ENCODE measurements at regions not wholly inside any gene's neighbourhood (a gene's known extent, or its start where the extent isn't known, plus 50 kb on each side); places are given as distances from the start of the nearest gene placed in this dataset.

- TF ChIP-seq, protein P1, sequence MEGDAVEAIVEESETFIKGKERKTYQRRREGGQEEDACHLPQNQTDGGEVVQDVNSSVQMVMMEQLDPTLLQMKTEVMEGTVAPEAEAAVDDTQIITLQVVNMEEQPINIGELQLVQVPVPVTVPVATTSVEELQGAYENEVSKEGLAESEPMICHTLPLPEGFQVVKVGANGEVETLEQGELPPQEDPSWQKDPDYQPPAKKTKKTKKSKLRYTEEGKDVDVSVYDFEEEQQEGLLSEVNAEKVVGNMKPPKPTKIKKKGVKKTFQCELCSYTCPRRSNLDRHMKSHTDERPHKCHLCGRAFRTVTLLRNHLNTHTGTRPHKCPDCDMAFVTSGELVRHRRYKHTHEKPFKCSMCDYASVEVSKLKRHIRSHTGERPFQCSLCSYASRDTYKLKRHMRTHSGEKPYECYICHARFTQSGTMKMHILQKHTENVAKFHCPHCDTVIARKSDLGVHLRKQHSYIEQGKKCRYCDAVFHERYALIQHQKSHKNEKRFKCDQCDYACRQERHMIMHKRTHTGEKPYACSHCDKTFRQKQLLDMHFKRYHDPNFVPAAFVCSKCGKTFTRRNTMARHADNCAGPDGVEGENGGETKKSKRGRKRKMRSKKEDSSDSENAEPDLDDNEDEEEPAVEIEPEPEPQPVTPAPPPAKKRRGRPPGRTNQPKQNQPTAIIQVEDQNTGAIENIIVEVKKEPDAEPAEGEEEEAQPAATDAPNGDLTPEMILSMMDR (conservative IDR thresholded peaks at IDR 0.05): no peak
- no peak overlapping the region for H3K27ac ChIP-seq
Measured at GRCh38 chr5:162654661-162655405, 587.3 kb downstream of the GABRG2 start.

DNA sequence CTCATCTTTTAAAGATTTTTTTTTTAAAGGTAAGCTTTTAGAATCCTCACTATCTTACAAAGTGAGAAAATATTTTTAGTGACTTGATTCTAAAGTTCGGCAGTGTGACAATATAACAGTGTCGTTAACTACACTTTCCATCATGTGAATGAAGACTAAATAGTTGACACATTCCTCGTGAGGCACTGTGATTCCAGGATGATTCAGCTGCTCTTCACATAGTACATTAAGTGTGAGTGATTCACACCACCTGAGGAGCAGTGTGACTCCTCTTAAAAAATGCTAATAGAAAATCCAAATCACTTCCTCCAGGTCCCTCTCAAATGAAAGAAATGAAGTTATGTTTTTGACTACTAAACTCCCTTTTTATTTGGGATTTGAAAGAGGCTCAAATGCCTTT, 589.5 kb downstream of the GABRG2 start:
- TF ChIP-seq, protein P1 (conservative IDR thresholded peaks at IDR 0.05): no peak
- H3K27ac ChIP-seq: no peak overlapping the region

DNA sequence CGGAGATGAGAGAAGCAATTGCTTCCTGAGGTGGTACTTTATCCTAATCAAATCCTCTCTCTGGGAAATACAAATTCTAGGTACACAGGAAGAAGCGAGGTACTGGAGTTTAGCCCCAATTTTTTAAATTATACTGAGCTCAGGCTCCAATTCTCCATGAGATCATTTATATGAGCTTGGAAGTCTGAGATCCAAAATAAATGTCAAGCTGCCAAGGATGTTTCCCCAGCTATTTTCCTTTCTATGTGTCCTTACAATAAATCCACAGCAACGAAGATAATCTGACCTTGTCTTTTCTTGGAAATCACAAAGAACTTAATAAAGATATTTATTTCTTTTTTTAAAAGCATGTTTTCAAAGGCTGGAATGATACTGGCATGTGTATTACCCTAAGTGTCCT, 597.3 kb downstream of the GABRG2 start:
- H3K27ac ChIP-seq: no peak overlapping the region
- TF ChIP-seq, protein P1 (conservative IDR thresholded peaks at IDR 0.05): no peak

DNA sequence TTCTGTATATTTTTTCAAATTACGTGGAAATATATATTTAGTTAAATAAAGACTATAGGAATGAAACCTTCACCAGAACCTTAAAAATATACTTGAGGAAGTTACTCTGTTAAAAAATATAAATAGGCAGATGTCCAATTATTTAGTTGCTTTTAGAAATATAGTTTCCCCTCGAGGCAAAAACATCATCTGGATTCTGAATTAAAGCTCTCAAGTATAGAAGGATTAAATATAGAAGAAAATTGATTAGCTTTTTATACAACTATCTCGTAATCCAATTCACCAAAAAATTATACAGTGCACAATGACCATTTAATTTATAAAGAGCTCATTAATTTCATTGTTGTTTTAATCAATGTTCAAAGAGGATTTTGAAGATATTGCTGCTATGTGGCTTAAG, 601.4 kb downstream of the GABRG2 start:
- no peak overlapping the region for H3K27ac ChIP-seq
- TF ChIP-seq, protein P1 (conservative IDR thresholded peaks at IDR 0.05): no peak

DNA sequence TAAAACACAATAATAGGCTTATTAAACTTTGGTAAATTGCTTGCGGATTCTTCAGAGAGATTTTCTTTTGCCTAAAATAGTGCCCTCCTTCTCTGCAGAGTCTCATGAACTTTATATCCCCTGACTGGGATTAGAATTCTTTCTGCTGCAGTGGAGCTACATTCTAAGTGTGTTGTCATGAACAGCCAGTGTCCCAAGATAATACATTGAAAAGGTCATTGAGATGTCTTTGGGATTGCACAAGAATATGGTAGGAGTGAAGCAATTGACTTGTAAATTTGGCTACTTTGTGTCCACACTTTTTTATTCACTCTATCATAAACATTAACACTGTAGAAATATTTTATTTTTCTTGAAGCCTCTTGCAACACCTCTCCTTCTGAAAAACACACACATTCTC, 604.5 kb downstream of the GABRG2 start:
- H3K27ac ChIP-seq: no peak overlapping the region
- TF ChIP-seq, protein P1 (conservative IDR thresholded peaks at IDR 0.05): no peak

DNA sequence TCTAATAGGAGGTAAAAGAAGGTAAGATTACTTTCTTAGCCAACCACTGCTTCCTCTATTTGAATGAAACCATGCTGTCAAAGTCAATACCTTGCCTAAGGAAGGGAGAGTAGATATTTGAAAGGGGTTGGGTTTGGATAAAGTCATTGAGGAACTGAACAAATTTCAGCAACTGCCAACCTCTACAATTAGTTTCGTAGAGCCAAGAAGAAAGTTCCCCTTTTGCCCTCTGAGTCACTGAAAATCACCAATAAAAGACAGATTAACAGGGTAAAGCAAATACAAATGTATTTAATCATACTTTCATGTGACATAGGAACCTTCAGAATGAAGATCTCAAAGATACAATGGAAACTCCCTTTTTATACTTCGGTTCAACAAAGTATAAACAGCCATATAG, 615.7 kb downstream of the GABRG2 start:
- TF ChIP-seq, protein P1 (conservative IDR thresholded peaks at IDR 0.05): no peak
- H3K27ac ChIP-seq: no peak overlapping the region

DNA sequence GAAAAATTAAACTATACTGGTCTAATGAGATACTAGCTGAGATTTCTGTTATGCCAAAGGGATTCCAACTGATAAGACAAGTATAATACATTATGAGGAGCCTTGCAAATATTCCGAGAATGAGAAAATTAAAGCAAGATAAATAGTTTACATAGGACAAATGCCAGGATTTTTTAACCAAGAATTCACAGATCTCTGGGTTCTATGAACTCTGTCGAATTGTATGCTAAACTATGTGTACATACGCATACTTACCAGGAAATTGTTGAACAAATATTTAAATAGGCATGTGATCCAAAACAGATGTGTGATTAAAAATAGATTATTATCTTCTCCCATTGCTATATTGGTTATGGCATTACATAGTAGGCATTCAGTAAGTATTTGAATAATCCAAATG, 616.6 kb downstream of the GABRG2 start:
- H3K27ac ChIP-seq: no peak overlapping the region
- TF ChIP-seq, protein P1 (conservative IDR thresholded peaks at IDR 0.05): no peak

Measured in VCaP (cell line).